Gastrocnemius medialis (tissue), 4 donors: ENCODE measurements at regions not wholly inside any gene's neighbourhood (a gene's known extent, or its start where the extent isn't known, plus 50 kb on each side); places are given as distances from the start of the nearest gene placed in this dataset.

Source experiments
- CTCF ChIP-seq, 5 experiments: fragments of 450-650 bp in 3 of 5; fragments of 200-600 bp in 2 of 5; sonication (generic) in 2 of 5; IDR thresholded peaks in 4 of 5; conservative IDR thresholded peaks in 1 of 5; 1 replicate in 4 of 5; 2 replicates in 1 of 5; pipeline ENCODE4 v1.5.1; 2016 to 2019; ENCODE audit warnings: antibody characterized with exemption in 5 of 5, mild to moderate bottlenecking in 3 of 5, moderate library complexity in 3 of 5
- POLR2A ChIP-seq, 2 donors: fragments of 450-650 bp; IDR thresholded peaks; one replicate each; pipeline ENCODE4 v1.6.1; 2017; ENCODE audit warnings: antibody characterized with exemption in 2 of 2, mild to moderate bottlenecking in 2 of 2, moderate library complexity in 2 of 2

DNA sequence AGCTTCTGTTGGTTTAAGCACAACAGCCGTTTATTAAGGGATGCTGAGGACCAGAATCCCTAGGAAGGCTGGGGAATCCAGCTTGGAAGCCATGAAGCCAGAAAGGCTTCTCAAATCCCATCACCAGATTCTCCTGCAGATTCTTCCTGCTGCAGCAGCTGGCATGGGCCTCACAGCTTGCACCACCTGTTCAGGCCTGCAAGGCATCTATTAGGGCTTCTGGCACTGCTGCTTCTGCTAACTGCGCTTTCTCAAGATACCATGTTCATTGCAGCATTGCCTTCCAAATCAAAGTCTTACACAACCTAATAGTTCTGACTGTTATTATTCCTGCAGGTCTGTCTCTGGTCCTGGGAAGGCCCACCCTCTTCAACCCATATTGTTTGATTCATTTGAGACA is 51.2 kb upstream of the ZNF366 start:
- TF ChIP-seq CTCF (IDR thresholded peaks at IDR 0.05 in 4 of 5, conservative IDR thresholded peaks at IDR 0.05 in 1 of 5) (no peak), POLR2A (IDR thresholded peaks at IDR 0.05) (no peak)
